GM19238 (cell line): ENCODE measurements at regions not wholly inside any gene's neighbourhood (a gene's known extent, or its start where the extent isn't known, plus 50 kb on each side); places are given as distances from the start of the nearest gene placed in this dataset.
"Not testable (repeated sequence)": the region's sequence is repeated elsewhere in the genome, so short reads cannot be mapped to it uniquely, and the experiment has no call there.

Experiments
- DNase-seq: peaks from one replicate; pipeline ENCODE4 v3.0.0; 2011; ENCODE audit warnings: low spot score; ENCODE audit not compliant: insufficient read length

- no peak for DNase-seq
These were observed 157.4 kb upstream of the AGTR1 start for GRCh38 chr3:148540266-148540665.

DNA sequence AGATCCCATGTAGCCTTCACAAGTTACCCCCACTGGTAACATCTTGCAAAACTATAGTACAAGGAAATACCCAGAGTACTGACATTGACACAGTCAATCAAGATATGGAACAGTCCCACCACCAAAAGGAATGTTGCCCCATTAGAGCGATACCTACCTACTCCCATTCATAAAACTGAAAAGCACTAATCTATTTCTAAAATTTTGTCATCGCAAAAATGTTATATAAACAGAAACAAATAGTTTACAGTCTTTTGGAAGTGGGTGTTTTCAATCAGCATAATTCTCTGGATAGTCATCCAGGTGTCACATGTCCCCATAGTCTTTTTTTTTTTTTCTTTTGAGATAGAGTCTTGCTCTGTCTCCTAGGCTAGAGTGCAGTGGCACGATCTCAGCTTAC lies 156.9 kb upstream of the AGTR1 start:
- DNase-seq: no peak

GRCh38 chr3:148546959-148547358 lies 150.7 kb upstream of the AGTR1 start:
- DNase-seq: no peak

DNA sequence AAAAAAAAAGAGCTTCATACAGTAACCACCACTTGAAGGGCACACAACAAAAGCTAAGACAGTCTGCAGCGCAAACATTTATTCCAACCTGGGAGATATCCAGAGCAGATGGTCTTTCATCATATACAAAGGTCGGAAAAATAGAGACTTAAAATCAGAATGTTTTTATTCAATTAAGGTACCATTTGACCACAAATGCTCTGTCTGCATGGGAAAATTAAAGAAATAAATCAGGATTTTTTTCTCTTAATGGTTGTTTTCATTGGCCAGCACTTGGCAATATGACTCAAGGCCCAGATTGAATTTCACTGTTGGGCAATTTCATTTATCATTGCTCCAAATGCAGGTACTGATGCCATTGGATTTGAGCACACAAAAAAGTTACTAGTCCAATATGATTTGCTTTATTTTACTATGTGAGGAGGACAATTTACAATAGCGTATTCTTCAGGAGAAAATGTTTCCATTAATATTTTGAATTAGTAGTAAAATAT lies 145.9 kb upstream of the AGTR1 start:
- no peak for DNase-seq

DNA sequence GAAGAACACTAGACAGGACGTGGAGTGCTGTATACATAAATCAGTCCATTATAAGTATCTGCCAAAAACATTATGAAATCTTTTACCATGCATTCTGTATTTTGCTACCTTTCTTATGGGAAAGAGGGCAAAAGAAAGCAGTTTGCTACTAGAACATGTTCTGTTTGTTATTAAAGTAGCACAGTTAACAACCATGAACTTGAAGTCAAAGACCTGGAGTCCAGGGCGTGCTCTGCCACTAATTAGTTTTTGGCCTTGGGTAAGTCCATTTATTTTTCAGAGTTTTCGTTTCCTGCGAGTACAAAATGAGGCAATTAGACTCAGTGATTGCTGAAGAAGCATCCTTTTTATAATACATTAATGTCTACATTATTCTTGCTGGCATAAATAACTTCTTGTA lies 143.3 kb upstream of the AGTR1 start:
- no peak for DNase-seq

DNA sequence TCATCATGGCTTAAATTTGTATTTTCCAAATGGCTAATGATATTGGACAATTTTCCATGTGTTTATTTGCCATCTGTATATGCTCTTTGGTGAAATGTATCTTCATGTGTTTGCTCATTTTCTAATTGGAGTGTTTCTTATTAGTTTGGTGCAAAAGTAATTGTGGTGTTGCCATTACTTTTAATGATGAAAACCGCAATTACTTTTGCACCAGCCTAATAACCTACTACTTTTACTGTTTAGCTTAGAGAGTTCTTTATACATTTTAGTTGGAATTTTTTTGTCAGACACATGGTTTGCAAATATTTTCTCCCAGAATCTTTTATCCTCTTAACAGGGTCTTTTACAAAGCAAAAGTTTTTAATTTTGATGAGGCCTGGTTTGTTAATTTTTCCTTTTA lies 141.0 kb upstream of the AGTR1 start:
- no peak for DNase-seq

GRCh38 chr3:148577579-148577978 lies 120.1 kb upstream of the AGTR1 start:
- DNase-seq: not testable (repeated sequence)

- DNase-seq: no peak
These were observed 115.6 kb upstream of the AGTR1 start for GRCh38 chr3:148582126-148582525.

GRCh38 chr3:148583793-148584192 lies 113.9 kb upstream of the AGTR1 start:
- no peak for DNase-seq

DNA sequence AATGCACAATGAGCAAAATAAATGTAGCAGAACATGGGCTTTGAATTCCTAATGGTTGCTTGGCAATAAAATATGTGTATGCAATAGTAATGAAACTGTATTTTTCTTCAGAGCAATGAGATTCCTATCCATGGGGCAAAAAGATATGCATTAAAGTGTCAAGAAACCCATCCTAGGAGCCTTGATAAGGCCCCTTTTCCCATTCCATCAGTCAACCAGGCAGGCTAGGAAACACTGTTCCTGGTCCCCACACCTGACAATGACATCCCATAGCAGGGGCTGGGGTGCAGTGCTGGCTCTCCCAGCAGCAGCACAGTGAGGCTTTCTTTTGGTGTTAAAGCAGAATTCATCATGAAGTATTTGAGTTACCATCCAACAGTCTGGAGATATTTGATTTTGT lies 113.3 kb upstream of the AGTR1 start:
- DNase-seq: no peak

DNA sequence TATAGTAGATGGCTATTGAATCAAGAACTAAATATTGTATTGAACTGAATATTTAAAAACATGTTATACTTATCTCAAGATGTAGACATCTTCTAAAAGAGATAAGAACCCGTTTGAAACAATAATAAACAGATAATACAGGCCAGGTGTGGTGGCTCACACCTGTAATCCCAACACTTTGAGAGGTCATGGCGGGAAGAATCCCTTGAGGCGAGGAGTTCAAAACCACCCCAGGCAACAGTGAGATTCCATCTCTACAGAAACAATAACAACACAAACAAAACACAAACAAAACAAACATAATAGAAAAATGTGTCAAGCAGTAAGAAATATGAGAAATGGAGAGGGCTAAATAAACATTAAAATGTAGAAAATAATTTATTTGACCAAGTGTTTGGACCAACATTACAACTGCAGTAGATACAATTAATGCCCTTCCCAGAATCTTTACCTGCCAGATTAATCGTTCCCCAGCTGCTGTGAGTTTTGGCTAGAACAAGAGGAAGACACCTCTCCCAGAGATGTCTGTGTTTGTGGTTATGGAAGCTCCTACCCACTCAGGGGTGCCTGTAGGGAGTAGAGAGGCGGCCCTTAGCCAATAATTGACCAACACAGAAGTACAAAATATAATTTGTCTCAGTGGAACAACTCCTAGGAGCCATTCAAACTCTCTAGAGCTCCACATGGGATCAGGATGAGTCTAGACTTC lies 111.9 kb upstream of the AGTR1 start:
- DNase-seq: no peak

- no peak for DNase-seq
These were observed 109.4 kb upstream of the AGTR1 start for GRCh38 chr3:148588291-148588690.

- DNase-seq: no peak
These were observed 106.2 kb upstream of the AGTR1 start for GRCh38 chr3:148591525-148591924.

DNA sequence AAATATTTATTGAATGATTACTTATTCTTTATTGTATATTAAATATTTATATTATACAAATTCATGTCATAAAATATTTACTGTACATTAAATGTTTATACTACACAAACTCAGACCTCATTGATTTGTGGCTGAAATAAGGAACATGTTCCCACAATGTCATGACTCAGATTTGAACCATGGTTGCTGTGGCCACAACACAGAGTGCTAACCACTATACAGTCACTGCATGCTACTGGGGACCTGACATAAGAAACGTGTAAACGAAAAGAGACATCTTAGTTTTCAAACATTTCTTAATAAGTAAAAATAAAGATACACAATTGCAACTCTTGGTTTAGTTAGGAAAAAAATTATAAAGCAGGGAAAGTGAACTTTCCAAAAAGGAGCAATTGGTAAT lies 99.1 kb upstream of the AGTR1 start:
- no peak for DNase-seq

- no peak for DNase-seq
These were observed 98.2 kb upstream of the AGTR1 start for GRCh38 chr3:148599481-148599880.

DNA sequence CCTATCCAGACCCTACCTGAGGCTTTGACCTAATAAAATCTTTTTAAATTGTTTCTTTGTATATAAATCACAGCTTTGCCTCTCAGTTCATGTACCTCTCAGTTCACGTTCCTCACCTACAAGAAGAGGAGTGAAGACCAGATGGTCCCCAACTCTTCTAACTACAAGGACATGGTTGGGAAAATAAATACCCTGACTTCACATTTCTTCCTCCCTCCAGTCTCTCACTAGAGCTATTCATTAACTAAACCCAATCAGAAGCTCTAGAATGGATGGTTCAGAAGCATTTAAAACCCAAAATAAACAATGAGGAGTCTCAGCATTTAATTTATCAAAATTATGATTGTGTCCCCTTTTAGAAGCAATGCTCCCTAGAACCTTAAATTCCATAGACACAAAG lies 97.3 kb upstream of the AGTR1 start:
- DNase-seq: no peak

- no peak for DNase-seq
These were observed 96.6 kb upstream of the AGTR1 start for GRCh38 chr3:148600902-148601765.

DNA sequence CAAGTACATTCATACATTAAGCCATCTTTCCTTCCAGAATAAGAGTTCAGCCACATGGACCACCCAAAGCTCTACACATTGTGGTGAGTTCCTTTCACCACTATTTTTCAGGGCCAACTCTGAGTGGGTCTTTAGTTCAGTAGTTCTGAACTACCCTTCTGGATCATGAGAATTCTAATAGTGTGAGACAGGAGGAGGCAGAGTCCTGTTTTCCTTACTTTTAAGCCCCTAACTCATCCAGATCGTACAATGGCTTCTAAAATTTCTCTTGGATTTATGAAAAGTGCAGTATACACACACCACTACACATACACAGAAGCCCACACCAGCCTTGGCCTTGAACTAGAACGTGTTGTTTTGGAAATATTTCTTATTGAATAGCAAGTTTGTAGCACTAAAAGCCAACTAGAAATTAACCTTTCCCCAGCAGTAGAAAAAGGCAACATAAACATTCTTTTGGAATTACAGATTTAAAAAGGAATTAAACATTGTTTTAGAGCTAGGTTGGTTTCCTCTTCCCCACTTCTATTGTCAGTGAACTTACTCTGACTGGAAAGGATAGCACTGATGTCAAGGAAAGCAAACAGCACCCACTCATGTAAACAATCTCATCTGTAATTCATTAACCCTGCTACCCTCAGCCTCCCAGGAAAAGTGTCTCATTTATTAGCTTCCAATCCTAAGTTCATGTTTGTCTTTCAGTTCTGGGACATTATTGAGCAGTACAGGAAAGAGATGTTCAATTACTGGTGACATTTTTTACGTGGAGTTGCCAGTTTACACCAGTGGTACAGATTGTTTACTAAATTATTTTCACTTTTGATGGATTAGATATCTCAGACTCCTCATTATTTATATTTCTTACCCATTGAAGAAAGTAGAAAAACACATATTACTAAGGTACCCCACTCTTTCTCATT lies 95.7 kb upstream of the AGTR1 start:
- no peak for DNase-seq

GRCh38 chr3:148604270-148605085 lies 93.2 kb upstream of the AGTR1 start:
- no peak for DNase-seq

DNA sequence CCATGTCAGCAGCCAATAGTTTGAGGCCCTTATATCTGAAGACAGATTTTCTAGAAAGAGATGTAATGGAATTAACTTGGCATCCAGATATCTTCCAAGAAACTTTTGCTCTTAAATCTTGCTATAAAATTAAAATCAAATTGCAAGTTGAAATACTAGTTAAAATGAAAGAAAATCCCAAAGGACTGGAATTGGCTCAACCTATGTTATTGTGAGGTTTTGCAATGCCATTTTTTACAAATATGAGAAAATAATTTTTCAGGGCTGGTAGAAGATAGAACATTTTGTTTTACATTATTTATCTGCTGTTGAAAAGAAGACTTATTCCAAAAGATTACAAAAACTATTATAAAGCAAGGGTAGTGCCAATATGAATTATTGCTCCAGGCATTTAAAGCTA lies 92.2 kb upstream of the AGTR1 start:
- no peak for DNase-seq

DNA sequence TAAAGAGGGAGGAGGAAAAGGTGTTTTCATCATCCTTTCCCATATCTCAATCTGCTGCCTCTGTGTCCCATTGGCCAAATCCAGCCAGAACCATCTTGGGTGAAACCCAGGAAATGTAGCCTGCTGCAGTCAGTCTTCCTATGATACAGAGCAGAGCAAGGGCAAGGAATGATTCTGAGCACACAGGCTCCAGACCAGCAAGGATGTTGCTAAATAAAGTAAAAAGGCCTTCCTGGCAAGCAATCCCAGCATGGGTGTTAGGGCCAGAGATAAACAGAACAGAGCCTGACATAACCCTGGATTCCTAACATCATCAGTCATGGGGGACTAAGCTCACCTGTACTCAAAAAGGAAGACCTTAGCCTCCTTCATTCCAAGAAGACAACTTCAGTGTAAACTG lies 90.7 kb upstream of the AGTR1 start:
- no peak for DNase-seq
